WTC11 (cell line): ENCODE measurements at regions not wholly inside any gene's neighbourhood (a gene's known extent, or its start where the extent isn't known, plus 50 kb on each side); places are given as distances from the start of the nearest gene placed in this dataset.

Experiments
- ATAC-seq: fragments of 200-7000 bp; cut with Tn5 transposase; 2 replicates; pipeline ENCODE4 v1.10.0; 2021; ENCODE audit warnings: mild to moderate bottlenecking, moderate library complexity
- CTCF ChIA-PET: fragments of 300-600 bp; sonication (Branson Sonifier 250); formaldehyde crosslinking; loops from one replicate; lab custom pipeline; 2021; ENCODE audit warnings: antibody characterized with exemption; lab: Charles Lee
- POLR2A ChIA-PET: fragments of 350-600 bp; sonication (Branson Sonifier 250); formaldehyde crosslinking; loops from one replicate; lab custom pipeline; 2021; ENCODE audit warnings: antibody characterized with exemption; lab: Charles Lee
- DNase-seq: peaks from one replicate; pipeline ENCODE4 v3.0.0; 2021; ENCODE audit warnings: low spot score
- H3K27ac Mint-ChIP-seq: 2 replicates; pipeline ENCODE4 v1.8.0; 2021; ENCODE audit warnings: mixed read lengths
- H3K27me3 Mint-ChIP-seq: 2 replicates; pipeline ENCODE4 v1.8.0; 2021; ENCODE audit warnings: low read depth, mild to moderate bottlenecking, moderate library complexity, mixed read lengths
- H3K36me3 Mint-ChIP-seq: 2 replicates; pipeline ENCODE4 v1.8.0; 2021; ENCODE audit warnings: mixed read lengths
- H3K4me1 Mint-ChIP-seq: 2 replicates; pipeline ENCODE4 v1.8.0; 2022; ENCODE audit warnings: mixed read lengths
- H3K4me3 Mint-ChIP-seq: 2 replicates; pipeline ENCODE4 v1.8.0; 2021; ENCODE audit warnings: mild to moderate bottlenecking, moderate library complexity, mixed read lengths
- H3K9me3 Mint-ChIP-seq: 2 replicates; pipeline ENCODE4 v1.8.0; 2021; ENCODE audit warnings: mixed read lengths
- AFF4 ChIP-seq: sonication (generic); formaldehyde crosslinking; IDR thresholded peaks from 2 replicates; pipeline ENCODE4 v1.8.1; 2023; ENCODE audit warnings: mild to moderate bottlenecking, missing genetic modification reagents, borderline replicate concordance
- ARID4B ChIP-seq: sonication (generic); formaldehyde crosslinking; IDR thresholded peaks from 2 replicates; pipeline ENCODE4 v1.8.0; 2023; ENCODE audit warnings: missing genetic modification reagents, mild to moderate bottlenecking, borderline replicate concordance
- CREB1 ChIP-seq: sonication (generic); formaldehyde crosslinking; IDR thresholded peaks from 2 replicates; pipeline ENCODE4 v1.8.0; 2023; ENCODE audit warnings: mild to moderate bottlenecking, missing genetic modification reagents
- JUN ChIP-seq: sonication (generic); formaldehyde crosslinking; IDR thresholded peaks from 2 replicates; pipeline ENCODE4 v1.8.0; 2023; ENCODE audit warnings: mild to moderate bottlenecking, missing genetic modification reagents
- KAT7 ChIP-seq: sonication (generic); formaldehyde crosslinking; IDR thresholded peaks from 2 replicates; pipeline ENCODE4 v1.8.1; 2023; ENCODE audit warnings: missing genetic modification reagents, mild to moderate bottlenecking, borderline replicate concordance
- TEAD1 ChIP-seq: sonication (generic); formaldehyde crosslinking; IDR thresholded peaks from 2 replicates; pipeline ENCODE4 v1.8.0; 2022; ENCODE audit warnings: mild to moderate bottlenecking, missing genetic modification reagents
- ZMAT4 ChIP-seq: fragments of 250-450 bp; sonication (Bioruptor Pico); IDR thresholded peaks from 2 replicates; pipeline ENCODE4 v1.9.0; 2021; ENCODE audit warnings: mild to moderate bottlenecking
- ZNF281 ChIP-seq: sonication (generic); formaldehyde crosslinking; IDR thresholded peaks from 2 replicates; pipeline ENCODE4 v1.8.0; 2023; ENCODE audit warnings: mild to moderate bottlenecking, missing genetic modification reagents
- ZNF425 ChIP-seq: fragments of 250-450 bp; sonication (Bioruptor Pico); conservative IDR thresholded peaks from 2 replicates; pipeline ENCODE4 v1.9.0; 2021; ENCODE audit warnings: mild to moderate bottlenecking

- TF ChIP-seq ARID4B (CRISPR knock-in tag), result no peak
- TF ChIP-seq CREB1, result no peak
Observed at GRCh38 chr15:35998663-35999602, 453.0 kb upstream of the DPH6 start (continued).

GRCh38 chr15:36004891-36005490 is 459.0 kb upstream of the DPH6 start:
- Mint-ChIP-seq H3K36me3 (peaks cover 6% of the 10 kb centered on the region; the same call in 1 of the 2 replicates), H3K27ac (no peak overlapping the region), H3K4me3 (no peak overlapping the region), H3K9me3 (peaks cover 21% of the 10 kb centered on the region), H3K4me1 (peaks cover 11% of the 10 kb centered on the region), H3K27me3 (no peaks in the 10 kb centered on the region)
- ATAC-seq (no peak), DNase-seq (no peak)
- TF ChIP-seq ZNF281 (CRISPR knock-in tag) (no peak), KAT7 (no peak), ARID4B (CRISPR knock-in tag) (no peak), TEAD1 (no peak), AFF4 (CRISPR knock-in tag) (no peak), ZMAT4 (CRISPR knock-in tag) (no peak), JUN (no peak), ZNF425 (CRISPR knock-in tag) (no peak)
- ChIA-PET POLR2A (no interaction called here), CTCF (no interaction called here)
